ENCODE measurements at regions not wholly inside any gene's neighbourhood (a gene's known extent, or its start where the extent isn't known, plus 50 kb on each side); places are given as distances from the start of the nearest gene placed in this dataset.

GRCh38 chrX:40485102-40485826 lies 95.5 kb upstream of the ATP6AP2 start:
- Histone ChIP-seq H3K27me3 (no peaks in the 10 kb centered on the region), H3K36me3 (no peaks in the 10 kb centered on the region), H3K9me3 (no peaks in the 10 kb centered on the region), H3K4me3 (ENCODE audit: low read depth in 1 of 2, low read length in 1 of 2) (no peak overlapping the region), H3K4me1 (ENCODE audit: control insufficient read depth in 1 of 2, insufficient read depth in 1 of 2, low read depth in 1 of 2, low read length in 1 of 2) (no peaks in the 10 kb centered on the region), H3K27ac (no peak overlapping the region)
- no peak for TF ChIP-seq CTCF (IDR thresholded peaks at IDR 0.05)

- Histone ChIP-seq H3K9me3 (no peaks in the 10 kb centered on the region), H3K4me3 (ENCODE audit: low read depth in 1 of 2, low read length in 1 of 2) (no peak overlapping the region), H3K27me3 (no peaks in the 10 kb centered on the region), H3K4me1 (ENCODE audit: control insufficient read depth in 1 of 2, insufficient read depth in 1 of 2, low read depth in 1 of 2, low read length in 1 of 2) (no peaks in the 10 kb centered on the region), H3K27ac (no peak overlapping the region), H3K36me3 (no peaks in the 10 kb centered on the region)
- TF ChIP-seq CTCF (IDR thresholded peaks at IDR 0.05): no peak
Observed at GRCh38 chrX:40484408-40485091, 96.2 kb upstream of the ATP6AP2 start.

GRCh38 chrX:40483502-40483901 lies 97.3 kb upstream of the ATP6AP2 start:
- no peaks in the 10 kb centered on the region for H3K27me3 ChIP-seq
- H3K36me3 ChIP-seq: no peaks in the 10 kb centered on the region
- no peak overlapping the region for H3K4me3 ChIP-seq (ENCODE audit: low read depth in 1 of 2, low read length in 1 of 2)
- no peaks in the 10 kb centered on the region for H3K9me3 ChIP-seq
- H3K4me1 ChIP-seq (ENCODE audit: control insufficient read depth in 1 of 2, insufficient read depth in 1 of 2, low read depth in 1 of 2, low read length in 1 of 2): no peaks in the 10 kb centered on the region
- H3K27ac ChIP-seq: no peak overlapping the region
- TF ChIP-seq CTCF (IDR thresholded peaks at IDR 0.05): no peak

GRCh38 chrX:40479777-40480318 lies 100.9 kb upstream of the ATP6AP2 start:
- H3K4me1 ChIP-seq (ENCODE audit: control insufficient read depth in 1 of 2, insufficient read depth in 1 of 2, low read depth in 1 of 2, low read length in 1 of 2): no peaks in the 10 kb centered on the region
- H3K4me3 ChIP-seq (ENCODE audit: low read depth in 1 of 2, low read length in 1 of 2): no peak overlapping the region
- TF ChIP-seq CTCF (IDR thresholded peaks at IDR 0.05): no peak
- H3K36me3 ChIP-seq: no peaks in the 10 kb centered on the region
- H3K27me3 ChIP-seq: no peaks in the 10 kb centered on the region
- H3K9me3 ChIP-seq: no peaks in the 10 kb centered on the region
- H3K27ac ChIP-seq: no peak overlapping the region

- Histone ChIP-seq H3K36me3 (no peaks in the 10 kb centered on the region), H3K27me3 (peaks cover 7% of the 10 kb centered on the region), H3K9me3 (no peaks in the 10 kb centered on the region), H3K4me1 (ENCODE audit: control insufficient read depth in 1 of 2, insufficient read depth in 1 of 2, low read depth in 1 of 2, low read length in 1 of 2) (no peaks in the 10 kb centered on the region), H3K4me3 (ENCODE audit: low read depth in 1 of 2, low read length in 1 of 2) (no peak overlapping the region), H3K27ac (no peak overlapping the region)
- no peak for TF ChIP-seq CTCF (IDR thresholded peaks at IDR 0.05)
Observed at GRCh38 chrX:40478474-40479065, 102.2 kb upstream of the ATP6AP2 start.
